Hindlimb muscle (tissue), 1 donor: ENCODE measurements at regions not wholly inside any gene's neighbourhood (a gene's known extent, or its start where the extent isn't known, plus 50 kb on each side); places are given as distances from the start of the nearest gene placed in this dataset.

Experiments
- DNase-seq: peaks from one replicate; pipeline ENCODE4 v3.0.0-alpha.2; 2013

GRCh38 chr3:179503152-179503551 lies 51.9 kb upstream of the GNB4 start:
- DNase-seq, result no peak

DNA sequence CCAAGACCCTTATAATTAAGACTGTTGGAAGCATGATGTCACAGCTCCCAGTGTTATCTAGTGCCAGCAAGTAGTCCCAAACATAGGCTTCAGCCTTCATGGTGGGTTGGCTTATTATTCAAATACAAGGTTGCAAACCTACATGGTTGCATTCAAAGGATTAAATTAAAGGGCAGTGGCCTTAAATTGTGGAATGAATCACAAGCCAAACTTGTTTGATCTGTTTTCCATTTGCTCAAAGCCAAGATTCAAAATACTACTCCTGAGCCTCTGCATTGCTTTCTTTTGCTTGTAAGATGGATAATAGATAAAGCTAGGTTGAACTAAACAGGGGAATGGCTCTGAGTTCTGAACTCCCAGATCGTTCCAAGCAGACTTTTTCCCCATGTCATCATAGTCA lies 52.4 kb upstream of the GNB4 start:
- no peak for DNase-seq

DNA sequence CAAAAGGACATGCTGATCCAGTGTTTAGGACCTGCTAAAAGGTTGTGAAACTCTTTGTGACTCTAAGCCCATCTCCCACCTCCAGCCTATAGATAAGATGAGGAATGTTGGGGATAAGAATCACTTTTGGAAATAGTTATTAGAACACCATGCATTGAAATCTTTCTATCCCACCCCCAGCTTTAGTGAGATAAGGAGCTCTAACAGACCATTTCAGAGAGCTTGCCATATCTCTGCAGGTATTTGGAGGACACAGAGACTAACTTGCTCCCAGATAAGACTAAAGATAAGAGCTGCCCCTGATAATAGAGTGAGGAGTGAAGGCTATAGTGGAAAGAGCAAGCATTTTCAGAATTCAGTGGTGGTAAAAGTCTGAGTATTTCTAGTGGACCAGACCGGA lies 53.1 kb upstream of the GNB4 start:
- no peak for DNase-seq

DNA sequence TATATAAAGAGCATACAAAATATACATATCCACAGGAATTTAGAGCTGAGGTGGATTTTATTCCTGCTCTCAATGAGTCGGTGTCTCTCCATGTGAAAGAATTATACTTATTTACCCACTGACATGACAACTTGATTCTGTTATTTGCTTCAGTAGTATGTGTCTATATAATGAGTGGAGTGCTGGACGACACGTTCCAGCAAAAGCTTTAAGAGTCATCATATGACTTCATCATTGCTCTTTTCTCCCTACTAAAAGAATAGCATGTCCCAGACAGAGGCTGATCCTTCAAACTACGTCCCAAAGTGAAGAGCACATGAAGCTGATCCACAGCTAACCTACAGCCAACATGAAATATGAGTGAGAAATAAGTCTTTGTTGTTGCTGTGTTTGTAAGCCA lies 54.3 kb upstream of the GNB4 start:
- DNase-seq, result no peak

DNA sequence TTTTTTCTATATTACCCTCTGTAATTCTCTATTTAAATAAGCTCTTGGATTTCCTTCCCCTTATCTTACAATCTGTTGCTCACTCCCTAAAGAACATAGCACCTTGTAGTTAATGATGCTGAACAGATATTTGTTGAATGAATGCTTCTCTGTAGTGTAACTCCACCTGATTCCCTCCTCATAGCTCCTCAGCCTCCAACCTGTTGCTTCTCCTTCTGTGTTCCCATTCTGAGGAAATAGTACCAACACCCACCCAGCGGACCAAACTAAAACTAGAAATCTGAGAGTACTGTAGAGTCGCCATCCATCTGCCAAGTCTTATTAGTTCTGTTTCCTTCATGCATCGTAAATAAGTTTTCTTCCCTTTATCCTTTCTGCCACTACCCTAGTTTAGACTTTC lies 55.5 kb upstream of the GNB4 start:
- no peak for DNase-seq

GRCh38 chr3:179509701-179510100 lies 53.0 kb upstream of the ACTL6A start:
- DNase-seq, result no peak

DNA sequence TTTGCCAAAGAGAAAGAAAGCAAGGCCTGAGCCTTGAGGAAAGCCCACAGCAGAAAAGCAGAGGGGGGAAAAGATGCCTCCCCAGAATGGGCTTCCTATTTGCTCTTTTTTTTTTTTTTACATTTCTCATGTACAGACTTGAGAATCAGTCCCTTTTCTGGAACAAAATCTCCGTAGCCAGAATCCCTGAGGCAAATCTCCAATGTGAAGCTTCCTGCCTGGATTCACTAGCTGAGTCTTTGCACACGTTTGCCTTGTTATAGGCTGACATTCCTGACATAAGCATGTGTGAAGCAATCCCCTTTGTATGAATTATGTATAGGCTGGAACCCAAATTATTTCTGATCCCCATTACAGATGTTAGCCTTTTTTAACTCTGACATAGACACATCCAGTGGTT lies 52.2 kb upstream of the ACTL6A start:
- DNase-seq, result peak; percentile 40

- peak; percentile 49 for DNase-seq
Measured at GRCh38 chr3:179512378-179512777, 50.3 kb upstream of the ACTL6A start.
